ENCODE measurements at regions not wholly inside any gene's neighbourhood (a gene's known extent, or its start where the extent isn't known, plus 50 kb on each side); places are given as distances from the start of the nearest gene placed in this dataset.

GRCh38 chr2:9145752-9146430, 60.7 kb upstream of the ASAP2 start:
- TF ChIP-seq CTCF (IDR thresholded peaks at IDR 0.05) (no peak), TCF7L2 (IDR thresholded peaks at IDR 0.05; ENCODE audit: low read depth, low read length) (no peak)
- TF ChIP-seq, protein P1, sequence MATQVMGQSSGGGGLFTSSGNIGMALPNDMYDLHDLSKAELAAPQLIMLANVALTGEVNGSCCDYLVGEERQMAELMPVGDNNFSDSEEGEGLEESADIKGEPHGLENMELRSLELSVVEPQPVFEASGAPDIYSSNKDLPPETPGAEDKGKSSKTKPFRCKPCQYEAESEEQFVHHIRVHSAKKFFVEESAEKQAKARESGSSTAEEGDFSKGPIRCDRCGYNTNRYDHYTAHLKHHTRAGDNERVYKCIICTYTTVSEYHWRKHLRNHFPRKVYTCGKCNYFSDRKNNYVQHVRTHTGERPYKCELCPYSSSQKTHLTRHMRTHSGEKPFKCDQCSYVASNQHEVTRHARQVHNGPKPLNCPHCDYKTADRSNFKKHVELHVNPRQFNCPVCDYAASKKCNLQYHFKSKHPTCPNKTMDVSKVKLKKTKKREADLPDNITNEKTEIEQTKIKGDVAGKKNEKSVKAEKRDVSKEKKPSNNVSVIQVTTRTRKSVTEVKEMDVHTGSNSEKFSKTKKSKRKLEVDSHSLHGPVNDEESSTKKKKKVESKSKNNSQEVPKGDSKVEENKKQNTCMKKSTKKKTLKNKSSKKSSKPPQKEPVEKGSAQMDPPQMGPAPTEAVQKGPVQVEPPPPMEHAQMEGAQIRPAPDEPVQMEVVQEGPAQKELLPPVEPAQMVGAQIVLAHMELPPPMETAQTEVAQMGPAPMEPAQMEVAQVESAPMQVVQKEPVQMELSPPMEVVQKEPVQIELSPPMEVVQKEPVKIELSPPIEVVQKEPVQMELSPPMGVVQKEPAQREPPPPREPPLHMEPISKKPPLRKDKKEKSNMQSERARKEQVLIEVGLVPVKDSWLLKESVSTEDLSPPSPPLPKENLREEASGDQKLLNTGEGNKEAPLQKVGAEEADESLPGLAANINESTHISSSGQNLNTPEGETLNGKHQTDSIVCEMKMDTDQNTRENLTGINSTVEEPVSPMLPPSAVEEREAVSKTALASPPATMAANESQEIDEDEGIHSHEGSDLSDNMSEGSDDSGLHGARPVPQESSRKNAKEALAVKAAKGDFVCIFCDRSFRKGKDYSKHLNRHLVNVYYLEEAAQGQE (IDR thresholded peaks at IDR 0.05; ENCODE audit: insufficient read depth in 1 of 2, low read depth in 2 of 2, low read length in 1 of 2) = no peak
